NCI-H146 treated with DMSO at 0.1 percent for 48 hours (cell line): ENCODE measurements at regions not wholly inside any gene's neighbourhood (a gene's known extent, or its start where the extent isn't known, plus 50 kb on each side); places are given as distances from the start of the nearest gene placed in this dataset.

ENCODE experiments used
- DNase-seq: peaks from one replicate; lab custom pipeline; 2025; ENCODE audit not compliant: unreplicated experiment; lab: John Stamatoyannopoulos, UW

- DNase-seq, result no peak
Observed at GRCh38 chr2:217749008-217749407, 253.8 kb downstream of the TNS1 start.

- DNase-seq, result no peak
Observed at GRCh38 chr2:217746808-217747207, 256.0 kb downstream of the TNS1 start.

- DNase-seq, result no peak
Observed at GRCh38 chr2:217743966-217744761, 258.6 kb downstream of the TNS1 start.

DNA sequence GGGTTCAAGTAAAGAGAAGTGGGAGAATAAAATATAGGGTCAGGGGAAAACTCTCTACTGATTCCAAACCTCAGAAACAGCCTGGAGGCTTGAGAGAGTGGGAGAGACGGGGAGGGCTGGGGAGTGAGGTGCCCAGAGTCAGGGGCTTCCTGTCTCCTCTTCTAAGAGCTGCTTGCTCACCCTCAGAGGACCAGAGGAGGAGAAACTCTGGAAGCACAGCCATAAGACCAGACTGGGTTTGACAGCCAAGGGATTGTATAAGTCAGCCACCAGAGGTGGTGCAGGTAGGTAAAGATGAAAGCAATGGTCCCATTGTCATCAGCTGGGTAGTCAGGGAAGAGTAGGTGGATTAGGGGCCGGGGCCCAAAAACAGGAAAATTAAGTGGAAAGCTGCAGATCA, 259.4 kb downstream of the TNS1 start:
- DNase-seq, result no peak

- no peak for DNase-seq
Observed at GRCh38 chr2:217742841-217743240, 260.0 kb downstream of the TNS1 start.

DNA sequence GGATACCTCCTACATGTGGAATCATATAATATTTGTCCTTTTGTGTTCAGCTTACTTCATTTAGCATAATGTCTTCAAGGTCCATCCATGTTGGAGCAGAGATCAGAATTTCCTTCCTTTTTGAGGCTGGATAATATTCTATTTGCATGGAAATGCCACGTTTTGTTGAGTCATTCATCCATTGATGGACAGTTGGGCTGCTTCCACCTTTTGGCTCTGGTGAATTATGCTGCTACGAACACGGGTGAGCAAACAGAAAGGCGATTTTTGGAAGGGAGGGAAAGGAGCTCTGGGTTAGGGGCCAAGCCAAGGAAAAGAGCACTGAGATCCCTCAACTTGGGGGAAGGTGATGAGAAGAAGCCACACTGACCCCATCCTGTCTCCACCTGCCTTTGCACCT, 260.5 kb downstream of the TNS1 start:
- DNase-seq, result no peak

- no peak for DNase-seq
Observed at GRCh38 chr2:217741381-217741955, 261.3 kb downstream of the TNS1 start.

- no peak for DNase-seq
Observed at GRCh38 chr2:217740756-217741155, 262.0 kb downstream of the TNS1 start.

DNA sequence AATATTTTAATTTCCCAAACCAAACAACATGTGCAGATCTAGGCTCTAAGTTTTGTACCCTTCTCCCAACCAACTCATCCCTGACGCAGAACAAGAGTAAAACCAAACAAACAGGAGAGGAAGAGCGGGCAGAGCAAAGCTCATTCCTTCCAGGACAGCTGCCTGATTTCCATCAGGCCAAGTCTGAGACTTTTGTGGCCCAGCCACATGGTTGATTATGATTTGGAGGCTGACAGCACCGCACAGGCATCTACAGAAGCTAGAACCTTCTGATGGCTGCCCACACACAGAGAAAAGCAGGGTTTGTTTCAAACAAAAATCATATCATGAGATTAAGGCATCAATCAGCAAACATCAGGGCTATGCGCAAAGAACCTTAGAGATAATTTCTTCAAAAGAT, 262.6 kb downstream of the TNS1 start:
- DNase-seq, result no peak

DNA sequence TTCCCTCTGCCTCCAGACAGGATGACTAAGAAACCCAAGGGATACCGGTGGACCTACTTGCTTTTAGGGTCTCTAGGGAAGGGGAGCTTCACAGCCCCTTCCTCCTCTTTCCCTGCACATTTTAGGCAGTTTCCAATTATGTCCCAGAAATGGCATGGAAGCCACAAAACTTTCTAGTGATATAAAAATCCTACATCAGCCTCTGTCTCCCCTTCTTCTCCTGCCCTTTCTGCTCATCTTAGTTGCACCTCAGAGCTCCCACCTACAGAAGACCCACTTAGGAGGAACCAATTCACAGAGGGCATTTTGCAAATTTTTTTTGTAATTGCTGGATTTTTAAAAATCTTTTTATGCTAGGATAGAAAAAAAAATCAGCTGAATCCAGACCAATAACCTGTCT, 263.1 kb downstream of the TNS1 start:
- DNase-seq, result no peak

- no peak for DNase-seq
Observed at GRCh38 chr2:217738061-217738460, 264.7 kb downstream of the TNS1 start.

DNA sequence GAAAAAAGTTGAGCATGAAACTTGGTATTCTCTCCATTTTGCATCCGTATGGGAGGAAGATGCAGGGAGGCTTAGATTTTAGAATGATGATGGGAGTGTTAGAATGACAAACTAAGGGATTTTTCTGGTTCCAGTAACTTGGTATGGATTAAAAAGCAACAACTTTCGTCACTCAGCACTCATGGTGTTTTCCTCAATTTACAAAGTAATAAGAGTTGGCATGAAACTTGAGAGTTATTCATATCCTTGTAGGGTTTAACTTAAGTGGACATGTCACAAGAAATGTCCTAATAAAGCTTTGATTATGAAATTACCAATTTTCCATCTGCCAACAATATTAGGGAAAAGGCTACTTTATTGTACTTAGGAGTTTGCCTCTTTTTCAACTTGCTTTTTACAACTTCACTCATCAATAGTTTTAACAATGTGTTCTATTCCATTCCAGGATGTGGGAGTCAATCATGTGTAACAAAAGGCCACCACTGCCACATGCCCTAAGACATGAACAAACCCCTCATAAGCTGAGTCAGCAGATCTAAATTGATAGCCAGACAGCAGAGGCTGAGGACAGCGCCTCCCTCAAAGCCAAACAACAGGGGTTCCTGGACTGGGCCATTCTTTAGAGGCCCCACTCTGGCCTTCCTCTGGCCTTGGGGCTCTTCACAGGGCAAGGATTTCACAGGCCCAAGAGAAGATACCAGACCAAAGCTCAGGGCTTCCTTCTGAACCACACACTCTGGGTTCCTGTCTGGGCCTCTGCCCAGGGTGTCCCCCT, 265.8 kb downstream of the TNS1 start:
- DNase-seq, result no peak

GRCh38 chr2:217735899-217736298, 266.9 kb downstream of the TNS1 start:
- DNase-seq, result no peak

- no peak for DNase-seq
Observed at GRCh38 chr2:217735034-217735433, 267.8 kb downstream of the TNS1 start.

- no peak for DNase-seq
Observed at GRCh38 chr2:217733461-217733860, 269.3 kb downstream of the TNS1 start.

DNA sequence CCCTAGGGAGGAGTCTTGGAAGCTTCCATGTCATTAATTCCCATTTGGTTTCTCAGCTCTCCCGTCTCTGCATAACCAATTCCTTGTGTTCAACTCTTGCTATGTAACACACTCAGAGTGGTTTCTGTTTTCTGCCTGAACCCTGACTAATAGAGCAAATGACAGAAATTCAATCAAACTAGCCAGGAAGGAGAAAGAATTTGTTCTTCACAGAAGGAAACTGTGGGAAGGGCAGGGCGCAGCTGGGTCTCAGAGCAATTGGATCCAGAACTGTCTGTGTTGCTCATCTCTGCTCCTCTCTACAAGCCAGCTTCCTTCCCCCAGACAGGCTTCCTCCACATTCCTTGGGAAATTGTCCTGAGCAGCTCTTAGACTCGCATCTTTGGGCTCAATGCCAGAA, 269.8 kb downstream of the TNS1 start:
- no peak for DNase-seq

DNA sequence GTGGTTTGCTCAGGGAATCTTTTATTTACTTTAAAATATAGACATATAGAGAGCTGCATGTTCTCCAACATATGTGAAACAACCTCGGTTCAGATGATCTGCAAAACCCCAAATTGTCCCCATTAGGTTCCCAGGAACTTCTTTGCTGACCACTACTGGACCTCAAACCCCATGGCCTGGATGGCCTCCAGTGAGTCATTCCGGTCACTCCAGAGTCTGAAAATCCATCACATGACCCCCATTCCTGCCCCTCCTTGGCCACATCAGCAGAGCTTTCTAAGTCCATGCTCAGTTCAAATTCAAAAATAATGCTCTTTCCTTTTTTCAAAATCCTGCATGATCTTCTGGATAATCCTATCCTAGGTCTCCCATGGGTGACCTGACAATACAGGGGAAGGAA, 271.0 kb downstream of the TNS1 start:
- no peak for DNase-seq

- no peak for DNase-seq
Observed at GRCh38 chr2:217729421-217730053, 273.3 kb downstream of the TNS1 start.

GRCh38 chr2:217727801-217728200, 275.0 kb downstream of the TNS1 start:
- DNase-seq, result no peak

DNA sequence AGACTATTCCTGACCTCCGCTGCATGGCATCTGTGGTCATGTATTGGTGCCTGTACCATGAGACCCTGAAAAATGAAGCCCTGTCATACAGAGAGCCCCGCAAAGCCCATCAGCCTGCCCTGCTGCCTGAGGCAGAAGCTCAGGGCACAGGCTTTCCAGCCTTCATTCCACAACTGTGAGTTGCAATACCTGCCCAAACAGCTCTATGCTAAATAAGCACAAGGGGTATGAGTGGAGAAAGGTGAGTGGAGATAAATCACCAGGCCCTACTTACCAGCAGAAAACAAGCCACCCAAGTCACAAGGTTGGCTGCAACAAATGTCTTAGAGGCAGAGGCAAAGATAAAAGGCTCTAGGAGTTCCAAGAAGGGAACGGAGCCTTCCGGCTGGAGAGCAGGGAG, 277.4 kb downstream of the TNS1 start:
- DNase-seq, result no peak

- DNase-seq, result no peak
Observed at GRCh38 chr2:217724471-217724870, 278.3 kb downstream of the TNS1 start.

DNA sequence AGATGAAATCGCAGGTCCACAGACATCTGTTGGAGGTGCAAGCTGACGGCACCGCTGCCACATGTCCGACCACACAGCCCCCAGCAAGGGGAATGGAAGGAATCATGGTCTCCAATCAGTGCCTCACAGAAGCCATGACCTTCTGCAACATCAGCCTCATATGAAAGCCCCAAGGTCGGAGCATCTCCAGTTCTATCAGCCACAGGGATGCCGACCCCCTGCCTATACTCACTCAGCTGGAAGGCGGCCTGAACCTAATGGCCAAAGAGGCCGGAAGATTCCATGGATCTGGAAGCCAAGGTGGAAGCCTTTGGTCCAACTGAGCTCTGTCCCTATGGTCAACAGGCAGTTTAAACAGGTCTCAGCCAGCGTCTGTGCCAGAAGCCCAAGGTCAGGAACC, 278.8 kb downstream of the TNS1 start:
- no peak for DNase-seq
